ENCODE measurements at regions not wholly inside any gene's neighbourhood (a gene's known extent, or its start where the extent isn't known, plus 50 kb on each side); places are given as distances from the start of the nearest gene placed in this dataset.
A peak's percentile ranks its signal among the peaks of the same experiment; 100 is the strongest.

DNA sequence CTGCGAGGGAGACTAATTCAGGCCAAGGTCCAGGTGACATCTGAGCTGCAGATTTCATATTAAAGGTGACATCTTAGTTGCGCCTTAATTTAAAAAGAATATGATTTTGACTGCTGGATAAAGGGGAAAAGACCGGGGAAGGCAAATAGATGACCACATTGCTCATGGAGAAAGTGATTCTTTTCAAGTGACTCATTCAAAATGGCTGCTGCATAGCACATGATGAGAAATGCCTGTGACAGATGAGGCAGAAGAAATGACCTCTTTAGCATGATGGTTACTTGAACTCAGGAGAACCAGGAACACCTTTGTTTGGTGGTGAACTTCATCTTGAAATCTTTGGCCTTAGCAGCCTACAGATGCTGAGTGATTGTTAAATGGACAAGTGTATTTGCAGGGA is 385.8 kb upstream of the TRIB2 start:
- DNase-seq = no peak

DNA sequence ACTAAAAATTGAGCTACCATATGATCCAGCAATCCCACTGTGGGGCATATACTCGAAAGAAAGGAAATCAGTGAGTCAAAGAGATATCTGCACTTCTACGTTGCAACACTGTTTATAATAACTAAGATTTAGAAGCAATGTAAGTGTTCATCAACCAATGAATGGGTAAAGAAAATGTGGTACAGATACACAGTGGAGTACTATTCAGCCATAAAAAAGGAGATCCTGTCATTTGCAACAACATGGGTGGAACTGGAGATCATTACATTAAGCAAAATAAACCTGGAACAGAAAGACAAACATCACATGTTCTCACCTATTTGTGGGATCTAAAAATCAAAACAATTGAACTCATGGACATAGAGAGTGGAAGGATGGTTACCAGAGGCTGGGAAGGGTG is 385.0 kb upstream of the TRIB2 start:
- no peak for DNase-seq

DNA sequence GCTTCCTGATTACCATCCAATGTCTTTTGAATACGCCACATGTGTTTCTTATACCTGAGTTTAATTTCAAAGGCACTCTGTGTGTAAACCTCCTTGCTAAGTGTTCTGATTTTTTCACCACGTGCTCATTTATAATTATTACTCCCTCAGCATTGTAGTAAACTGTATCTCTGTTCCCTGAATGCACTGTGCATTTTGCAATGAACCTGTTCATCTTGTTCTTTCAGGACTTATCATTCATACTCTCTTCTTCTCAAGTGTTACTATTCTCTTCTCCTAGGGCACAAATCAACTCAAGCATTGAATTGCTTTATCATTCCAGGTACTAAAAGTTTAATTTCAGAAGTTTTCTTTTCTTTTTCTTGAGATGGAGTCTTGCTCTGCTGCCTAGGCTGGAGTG is 383.4 kb upstream of the TRIB2 start:
- DNase-seq = no peak

DNA sequence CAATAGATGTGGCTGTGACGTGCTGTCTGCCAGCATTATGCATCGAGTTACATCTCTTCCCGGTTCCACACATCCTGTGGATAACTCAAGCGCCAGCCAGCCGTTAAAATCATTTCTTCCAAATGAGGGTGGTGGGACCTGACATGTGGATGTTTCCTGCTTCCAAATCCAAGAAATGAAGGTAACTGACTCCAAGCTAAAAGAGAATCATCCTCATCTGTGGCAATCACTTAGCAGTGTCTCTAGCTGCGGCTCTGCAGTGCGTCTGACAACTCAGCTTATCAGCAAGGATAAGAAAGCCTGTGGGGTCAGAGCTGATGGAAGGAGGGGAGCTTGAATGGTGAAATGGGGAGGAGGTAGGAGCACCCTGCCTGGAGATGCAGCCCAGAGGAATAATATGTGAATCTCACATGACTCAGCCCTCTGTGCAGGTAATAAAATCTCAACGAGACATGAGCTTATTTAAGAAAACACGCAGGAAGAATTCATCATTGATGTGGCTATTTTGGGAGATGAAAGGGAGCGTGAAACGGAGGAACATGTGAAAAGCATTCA is 382.2 kb upstream of the TRIB2 start:
- DNase-seq = no peak

DNA sequence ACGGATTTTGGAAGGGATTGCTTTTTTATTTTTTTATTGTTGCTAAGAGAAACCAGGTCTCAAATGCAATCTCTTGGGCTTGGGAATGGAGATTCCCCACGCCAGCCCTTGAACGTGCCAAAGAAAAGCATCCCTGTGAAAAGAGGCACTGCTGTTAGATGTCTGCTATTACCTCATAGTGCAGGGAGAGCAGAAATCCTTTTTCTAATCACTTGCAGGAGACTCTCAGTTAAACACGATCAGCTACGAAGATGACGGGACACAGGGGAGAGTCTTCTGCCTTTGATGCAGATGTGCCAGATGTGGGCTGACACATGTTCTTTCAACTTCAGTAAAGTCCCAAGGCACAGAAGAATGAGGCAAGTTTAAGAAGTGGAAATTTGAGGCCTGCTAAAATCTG is 381.6 kb upstream of the TRIB2 start:
- no peak for DNase-seq

DNA sequence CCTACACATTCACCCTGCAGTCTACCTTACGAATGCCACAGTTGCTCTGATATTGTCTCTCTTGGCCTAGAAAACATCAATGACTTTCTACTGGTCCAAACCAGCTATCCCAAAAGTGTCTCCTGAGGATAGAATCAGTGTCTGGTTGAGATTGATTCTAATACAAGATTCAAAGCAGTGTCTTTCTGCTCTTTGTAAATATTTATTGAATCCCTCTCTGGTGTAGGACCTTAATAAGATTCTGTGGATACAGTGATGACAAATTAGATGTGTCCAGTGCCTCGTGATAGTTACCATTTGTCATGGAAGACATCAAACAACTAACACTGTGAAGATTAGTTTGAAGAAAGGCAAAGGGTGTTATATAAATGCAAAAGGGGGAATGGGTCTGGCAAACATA is 380.7 kb upstream of the TRIB2 start:
- DNase-seq = no peak

DNA sequence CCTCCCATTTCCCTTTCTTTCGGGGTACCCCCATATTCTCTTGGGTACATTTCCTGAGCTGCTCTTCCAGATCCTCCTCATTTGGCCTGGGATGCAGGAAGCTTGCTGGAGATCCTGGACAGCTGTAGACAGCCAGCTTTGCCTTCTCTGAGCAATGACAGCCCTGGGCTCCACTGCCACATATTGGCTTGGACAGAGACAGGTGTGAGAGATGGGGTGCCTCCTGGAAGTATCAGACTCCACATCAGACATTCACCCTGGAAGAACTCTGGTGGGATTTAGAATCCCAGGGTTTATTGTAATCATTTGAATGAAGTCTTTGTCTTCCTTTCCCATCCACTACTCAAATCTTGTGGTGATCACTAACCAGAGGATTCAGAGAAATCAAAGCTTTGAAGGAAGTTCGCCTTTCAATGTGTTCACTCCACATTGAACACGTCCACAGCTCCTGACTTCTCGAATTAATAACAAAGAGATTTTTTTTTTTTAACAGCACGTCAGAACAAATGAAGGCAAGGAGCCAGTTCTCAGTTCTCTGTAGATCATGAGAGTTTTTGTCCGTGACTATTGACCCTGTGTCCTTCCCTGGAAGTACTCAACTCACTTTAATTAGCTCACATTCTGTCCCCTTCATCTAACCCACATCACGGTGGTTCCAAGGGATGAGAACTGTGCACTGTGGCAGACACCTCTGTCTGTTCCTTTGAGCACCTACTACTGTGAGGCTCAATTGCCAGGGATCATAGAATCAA is 377.6 kb upstream of the TRIB2 start:
- no peak for DNase-seq

DNA sequence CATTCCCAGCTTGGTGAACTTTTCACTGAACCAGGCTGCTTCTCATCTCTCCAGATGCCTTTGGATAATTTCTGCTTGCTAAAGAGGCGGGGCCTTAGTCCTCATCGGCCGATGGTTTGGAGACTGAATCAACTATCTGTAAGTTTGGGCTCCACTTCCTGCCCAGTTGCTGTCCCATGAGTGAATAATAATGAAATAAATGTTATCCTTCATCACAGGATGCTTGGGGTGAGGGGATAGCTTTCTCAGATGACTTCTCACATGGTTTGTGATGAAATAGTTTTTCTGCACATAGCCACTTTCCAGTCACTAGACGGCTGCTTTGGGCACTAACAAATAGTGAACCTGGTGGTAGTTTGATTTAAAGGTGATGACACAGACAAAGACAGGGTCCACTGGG is 376.6 kb upstream of the TRIB2 start:
- no peak for DNase-seq

DNA sequence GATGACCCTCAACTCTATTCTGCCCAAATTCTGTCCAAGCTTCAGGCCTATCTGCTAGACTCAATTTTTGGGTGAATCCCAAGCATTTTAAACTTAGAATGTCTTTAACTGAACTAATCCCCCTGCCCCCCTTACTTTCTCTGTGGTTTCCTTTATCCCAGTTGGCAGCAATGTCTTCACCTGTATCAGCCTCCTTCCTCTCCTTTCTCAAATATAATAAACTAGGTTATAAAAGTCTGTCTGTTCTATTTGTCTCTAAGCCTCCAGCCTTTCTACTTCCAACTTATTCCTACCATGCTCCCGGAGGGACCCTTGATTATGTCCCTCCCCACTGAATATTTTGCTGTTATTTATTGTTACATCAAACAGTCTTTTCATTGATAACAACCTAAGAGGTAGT is 375.5 kb upstream of the TRIB2 start:
- DNase-seq = no peak

DNA sequence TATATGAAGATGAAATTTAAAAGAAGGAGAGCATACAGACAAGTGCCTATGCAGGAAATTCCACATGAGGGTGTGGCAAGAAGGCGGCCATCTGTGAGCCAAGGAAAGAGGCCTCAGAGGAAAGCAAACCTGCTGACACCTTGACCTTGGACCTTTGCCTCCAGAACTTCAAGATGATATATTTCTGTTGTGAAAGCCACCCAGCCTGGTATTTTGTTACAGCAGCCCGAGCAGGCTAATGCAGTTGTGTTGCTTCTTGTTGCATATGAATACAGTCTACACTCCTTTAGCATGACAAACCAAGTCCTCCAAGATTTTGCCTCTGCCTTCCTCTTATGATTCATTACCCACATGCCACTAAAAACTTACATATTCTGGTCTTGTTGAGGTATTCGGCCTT is 374.8 kb upstream of the TRIB2 start:
- DNase-seq = no peak

DNA sequence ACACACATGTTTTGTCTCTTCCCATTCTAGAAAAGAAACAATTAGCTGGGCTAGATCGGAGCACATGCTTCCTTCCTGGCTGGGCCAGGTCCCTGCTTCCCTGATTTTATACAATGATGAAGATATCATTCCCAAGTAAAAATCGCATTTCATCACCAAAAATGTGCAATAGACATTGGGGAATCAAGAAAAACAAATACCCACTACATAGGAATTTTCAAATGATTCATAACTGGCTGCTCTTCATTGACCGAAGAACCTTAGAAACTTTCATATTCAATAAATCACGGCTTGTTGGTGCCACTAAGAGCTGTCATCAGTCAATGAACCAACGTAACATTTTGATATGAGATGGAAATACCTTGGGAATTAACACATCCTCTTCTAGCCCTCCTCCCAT is 373.6 kb upstream of the TRIB2 start:
- DNase-seq = no peak

DNA sequence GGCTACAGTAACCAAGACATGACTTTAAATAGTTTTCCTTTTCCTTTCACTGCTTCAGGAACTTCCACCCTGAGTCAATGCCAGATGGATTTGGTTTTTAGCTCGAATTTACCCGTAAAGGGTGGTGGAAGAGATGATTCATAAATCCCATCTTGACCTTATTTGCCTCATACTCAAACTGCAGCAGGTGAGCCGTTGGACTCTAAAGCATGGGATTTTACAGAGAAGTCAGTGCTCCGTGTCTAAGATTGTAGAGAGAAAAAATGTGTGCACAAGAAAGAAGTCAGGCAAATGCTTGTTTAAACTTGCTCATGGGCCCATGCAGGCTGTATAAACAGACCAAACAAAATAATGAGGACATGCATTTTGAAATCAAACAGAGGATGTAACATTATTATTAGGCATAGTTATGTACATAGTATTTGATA is 369.7 kb upstream of the TRIB2 start:
- DNase-seq = no peak

DNA sequence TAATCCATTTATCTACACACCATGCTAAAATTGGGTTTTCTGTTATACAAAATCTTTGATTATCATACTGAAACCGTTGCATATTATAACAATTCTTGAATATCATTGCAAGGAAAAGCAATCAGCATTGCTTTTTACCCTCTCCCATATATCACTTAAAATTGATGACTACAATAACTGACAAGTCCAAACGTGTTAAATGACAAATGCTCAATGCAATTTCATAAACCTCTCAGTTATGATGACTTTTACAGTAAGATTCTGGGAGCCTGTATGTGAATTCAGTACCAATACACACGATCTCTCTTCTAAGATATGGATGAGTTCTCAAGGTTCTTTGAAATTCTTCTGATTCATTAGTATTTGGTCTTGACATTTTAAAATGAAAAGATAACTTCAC is 368.5 kb upstream of the TRIB2 start:
- DNase-seq = no peak

DNA sequence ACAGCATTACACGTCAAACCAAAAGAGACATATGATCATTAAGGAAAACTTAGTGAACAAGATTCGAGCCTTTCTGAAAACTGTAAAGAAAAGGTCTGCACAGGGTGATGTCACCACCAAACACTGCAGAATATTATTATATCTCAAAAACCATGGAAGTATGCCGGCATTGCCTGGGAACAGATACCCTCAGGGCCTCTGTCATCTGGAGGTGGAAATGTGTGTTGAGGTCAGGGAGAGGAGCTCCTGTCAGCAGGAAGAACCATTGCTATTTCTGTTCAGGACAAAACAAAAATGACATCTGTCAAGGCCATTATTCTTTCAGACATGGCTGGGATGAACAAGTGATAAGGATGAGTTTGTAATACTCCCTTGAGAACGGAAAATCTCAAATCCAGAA is 365.9 kb upstream of the TRIB2 start:
- no peak for DNase-seq

DNA sequence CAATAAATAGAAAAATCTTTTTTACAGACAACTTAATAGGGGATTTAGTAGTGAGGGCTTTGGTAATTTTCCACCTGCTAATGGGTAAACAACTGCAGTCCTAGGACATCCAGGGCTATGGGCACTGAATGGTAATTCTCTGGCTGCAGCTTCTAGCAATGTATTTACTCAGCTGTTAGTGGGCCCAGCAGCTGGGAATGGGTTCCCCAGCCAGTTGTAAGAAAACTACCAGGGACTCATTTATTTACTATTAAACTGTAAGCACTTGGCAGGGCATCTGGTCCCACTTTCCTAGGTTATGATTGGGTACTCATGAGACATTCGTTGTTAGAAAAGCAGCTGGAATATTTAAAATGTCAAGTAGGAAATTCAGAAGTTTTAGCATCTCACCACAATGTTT is 363.8 kb upstream of the TRIB2 start:
- DNase-seq = peak; percentile 84

DNA sequence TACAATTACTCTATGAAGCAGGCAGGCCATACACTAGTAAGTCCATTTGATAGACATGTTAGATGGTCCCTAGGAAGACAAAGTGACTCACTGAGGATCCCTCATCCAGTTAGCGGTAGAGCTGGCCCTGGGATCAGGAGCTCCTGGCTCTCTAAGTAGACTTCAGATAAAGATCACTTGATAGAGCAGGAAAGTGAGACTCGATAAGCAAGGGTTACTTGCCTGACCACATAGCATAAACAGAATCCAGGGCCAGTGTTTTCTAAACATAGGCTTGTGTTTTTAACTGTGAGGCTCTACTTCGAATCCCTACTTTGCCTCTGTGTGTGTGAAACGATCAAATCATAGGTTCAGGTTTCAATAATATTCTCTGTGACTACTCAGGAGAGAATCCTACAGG is 355.2 kb upstream of the TRIB2 start:
- DNase-seq = no peak

DNA sequence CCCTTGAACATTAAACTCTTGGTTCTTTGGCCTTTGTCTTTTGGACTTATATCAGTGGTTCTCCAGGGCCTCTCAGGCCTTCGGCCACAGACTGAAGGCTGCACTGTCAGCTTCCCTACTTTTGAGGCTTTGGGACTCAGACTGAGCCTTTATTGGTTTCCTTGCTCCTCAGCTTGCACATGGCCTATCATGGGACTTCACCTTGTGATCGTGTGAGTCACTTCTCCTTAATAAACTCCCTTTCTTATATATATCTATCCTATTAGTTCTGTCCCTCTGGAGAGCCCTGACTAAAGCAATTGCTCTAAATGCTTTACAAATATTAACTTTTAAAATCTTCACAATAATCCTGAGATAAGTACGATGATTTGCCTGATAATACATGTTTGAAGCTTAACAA is 353.6 kb upstream of the TRIB2 start:
- no peak for DNase-seq

DNA sequence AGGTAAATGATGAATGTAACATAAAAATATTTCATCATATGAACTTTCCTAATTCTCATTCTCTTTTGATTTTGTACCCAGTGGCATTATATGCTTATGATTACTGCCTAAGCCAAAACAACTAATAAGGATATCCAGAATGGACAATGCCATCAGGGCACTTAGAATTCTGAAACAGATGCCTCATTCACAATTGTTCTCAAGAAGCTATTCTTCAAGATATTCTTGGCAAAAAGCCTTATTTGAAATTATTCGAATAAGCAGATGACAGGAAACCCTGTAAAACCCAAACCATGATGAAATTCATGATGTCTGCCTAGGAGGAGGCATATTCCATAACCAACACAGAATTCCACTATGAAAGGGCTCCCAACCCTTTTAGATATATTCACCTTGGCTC is 353.2 kb upstream of the TRIB2 start:
- no peak for DNase-seq

DNA sequence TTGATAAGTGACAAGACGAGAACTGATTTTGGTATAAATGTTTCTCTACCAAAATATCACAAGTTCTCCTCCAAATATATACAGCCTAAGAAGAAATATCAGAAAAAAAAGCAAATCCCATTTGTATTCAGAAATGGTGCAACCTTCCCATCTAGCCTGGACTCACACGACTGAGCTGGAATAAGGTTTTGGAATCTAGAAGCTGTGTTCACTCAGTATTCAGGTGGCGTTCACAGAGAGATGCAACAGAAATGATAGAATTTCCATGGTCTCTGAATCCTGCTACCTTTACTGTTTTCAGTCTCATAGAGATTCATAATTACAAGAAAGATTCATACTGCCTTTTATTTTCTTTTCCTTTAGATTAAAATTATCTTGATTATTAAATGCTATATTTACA is 347.2 kb upstream of the TRIB2 start:
- DNase-seq = no peak

DNA sequence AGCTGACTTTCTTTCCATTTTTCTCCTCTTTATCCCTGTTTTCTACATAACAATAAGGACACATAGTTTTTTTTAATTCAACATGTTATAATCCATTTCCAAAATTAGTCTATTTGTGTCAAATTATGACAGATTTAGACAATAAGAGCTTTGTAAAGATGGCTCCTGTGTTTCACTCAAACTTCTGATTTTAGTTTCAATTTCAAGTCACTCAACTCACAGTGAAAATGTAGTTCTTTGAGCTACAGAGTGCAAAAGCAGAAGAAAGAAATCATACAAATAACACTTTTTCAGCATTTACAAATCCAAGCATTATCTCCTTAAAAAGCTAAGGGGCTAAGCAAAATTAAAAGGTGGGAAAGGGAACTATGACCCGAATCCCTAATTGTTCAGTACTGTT is 340.7 kb upstream of the TRIB2 start:
- no peak for DNase-seq

DNA sequence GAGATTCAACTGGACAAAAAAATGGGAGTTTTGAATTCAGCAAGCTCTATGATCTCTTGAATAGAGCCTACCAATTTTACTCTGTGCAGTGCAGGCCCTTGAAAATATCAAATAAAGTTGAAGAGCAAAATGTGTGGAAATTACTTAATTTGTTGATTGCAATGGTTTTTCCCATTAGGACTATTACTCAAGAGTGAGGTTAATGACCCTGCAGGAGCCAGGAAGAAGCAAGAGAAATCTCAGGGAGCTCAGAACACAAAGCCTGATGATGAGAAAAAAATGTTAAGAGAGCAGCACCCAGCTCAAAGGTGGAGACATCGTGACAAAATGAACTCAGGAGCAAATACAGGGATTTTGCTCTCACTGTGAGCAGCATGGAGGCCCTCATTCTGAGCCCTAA is 337.6 kb upstream of the TRIB2 start:
- DNase-seq = no peak

DNA sequence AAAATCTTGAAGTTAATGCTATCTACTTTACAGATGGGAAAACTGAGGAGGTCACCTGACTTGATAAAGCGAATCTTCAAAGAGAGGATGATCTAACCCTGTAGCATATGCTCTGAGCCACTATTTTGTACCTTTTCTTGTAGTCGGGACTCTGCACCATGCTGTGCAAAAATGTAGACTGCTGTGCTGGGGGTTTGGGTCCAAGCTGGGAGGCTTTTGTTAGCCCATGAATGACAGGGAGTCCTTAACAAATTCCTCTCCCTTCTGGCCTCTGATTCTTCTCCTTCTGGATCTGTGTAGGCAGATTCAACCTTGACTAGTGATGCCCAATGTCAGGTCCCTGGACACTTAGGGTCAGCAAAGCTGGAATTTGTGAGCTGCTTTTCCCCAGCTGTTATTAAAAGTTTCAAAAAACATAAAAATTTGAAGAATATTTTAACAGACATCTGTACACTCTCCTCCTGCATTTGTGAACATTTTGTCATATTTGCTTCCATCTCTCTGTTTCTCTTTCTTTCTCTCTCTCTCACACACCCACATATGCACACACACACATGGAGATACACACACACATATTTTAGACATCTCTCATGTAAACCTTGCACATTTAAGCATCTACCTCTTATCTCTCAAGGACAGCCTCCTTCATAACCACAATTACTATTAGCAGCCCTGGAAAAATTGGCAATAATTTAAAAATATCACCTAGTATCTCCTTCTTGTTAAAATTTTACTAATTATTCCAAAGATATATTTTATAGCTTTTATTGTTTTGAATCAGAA is 335.0 kb upstream of the TRIB2 start:
- no peak for DNase-seq

DNA sequence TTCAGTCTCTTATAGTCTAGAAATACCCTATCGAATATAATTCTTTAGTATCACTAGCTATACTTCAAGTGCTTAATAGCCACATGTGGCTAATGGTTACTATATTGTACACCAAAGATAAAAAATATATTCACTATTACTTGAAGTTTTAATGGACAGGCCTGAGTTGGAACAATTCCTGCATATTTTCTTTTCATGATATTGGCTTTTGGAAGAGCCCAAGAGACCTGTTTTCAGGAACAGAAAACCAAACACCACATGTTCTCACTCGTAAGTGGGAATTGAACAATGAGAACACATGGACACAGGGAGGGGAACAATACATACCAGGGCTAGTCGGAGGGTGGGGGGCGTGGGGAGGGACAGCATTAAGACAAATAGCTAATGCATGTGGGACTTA is 334.4 kb upstream of the TRIB2 start:
- DNase-seq = no peak

DNA sequence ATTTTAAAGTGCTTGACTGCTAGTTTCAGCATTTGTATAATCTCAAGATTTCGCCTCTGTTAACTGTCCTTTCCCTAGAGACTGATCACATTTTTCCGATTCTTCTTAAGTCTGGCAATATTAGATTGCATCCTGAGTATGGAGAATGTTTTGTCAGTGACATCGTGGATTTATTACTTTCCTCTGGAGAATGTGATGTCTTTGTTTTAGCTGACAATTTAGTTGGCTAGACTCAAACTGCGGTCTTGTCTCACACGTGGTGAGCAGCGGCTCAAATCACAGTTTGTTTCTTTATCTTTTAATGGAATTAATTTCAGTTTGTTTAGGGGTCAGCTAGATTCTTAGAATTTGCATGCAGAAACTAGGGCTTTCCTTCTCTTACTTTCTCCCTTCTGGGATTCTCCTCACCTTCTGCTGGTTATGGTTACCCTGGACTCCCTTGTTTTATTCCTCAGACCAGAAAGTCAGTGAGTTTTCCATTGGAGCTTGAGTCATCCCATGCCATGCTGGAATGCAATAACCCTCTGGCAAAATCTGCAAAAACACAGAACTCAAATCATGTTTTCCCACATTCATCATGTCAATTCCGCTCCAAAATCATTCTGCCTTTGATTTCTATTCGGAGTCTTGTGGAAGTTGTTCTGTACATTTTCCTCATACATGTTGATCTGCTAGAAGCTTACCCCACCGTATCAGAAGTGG is 327.2 kb upstream of the TRIB2 start:
- no peak for DNase-seq

All from NCI-H748 treated with DMSO at 0.1 percent for 48 hours (cell line).